ENCODE measurements at regions not wholly inside any gene's neighbourhood (a gene's known extent, or its start where the extent isn't known, plus 50 kb on each side); places are given as distances from the start of the nearest gene placed in this dataset.

DNA sequence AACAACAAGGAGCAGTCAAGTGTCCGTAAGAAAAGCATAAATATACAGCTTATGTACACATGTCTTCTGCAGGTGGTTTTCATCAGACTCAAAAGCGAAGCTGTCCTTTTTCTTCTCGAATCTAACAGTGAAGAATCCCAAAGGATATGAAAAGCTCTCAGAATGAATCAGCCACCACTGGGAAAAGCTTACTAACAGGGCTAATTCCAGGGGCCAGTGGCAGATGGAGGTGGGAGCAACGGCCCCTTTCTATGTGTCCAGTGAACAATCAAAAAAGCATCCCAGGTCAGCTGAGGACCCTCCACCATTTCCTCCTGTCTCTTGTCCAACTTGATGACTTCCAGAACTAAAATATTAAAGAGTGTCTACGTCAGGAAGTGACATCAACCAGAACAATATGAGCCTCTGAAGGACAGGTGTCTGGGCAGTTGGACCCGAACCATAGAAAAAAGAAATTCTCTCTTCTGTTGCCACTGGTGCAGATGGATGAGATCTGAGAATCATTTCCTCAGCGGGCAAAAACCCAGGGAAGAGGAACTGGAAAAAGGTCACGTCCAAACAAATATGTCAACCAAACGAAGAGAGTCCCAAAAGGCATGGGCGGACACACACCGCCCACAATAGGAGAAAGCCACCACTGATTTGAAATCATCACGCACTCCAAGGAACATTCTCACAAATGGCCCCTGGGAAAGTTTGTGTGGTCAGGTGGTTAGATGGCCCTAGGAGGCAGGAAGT, 70.4 kb upstream of the TIAM1 start:
- ATAC-seq (ENCODE audit: insufficient number of reproducible peaks, low FRiP score, low read depth) (no peak), DNase-seq (ENCODE audit: low spot score) (no peak)
- Histone ChIP-seq H3K4me1 (ENCODE audit: control insufficient read depth in 1 of 2, low read depth in 2 of 2) (no peaks in the 10 kb centered on the region), H3K4me3 (no peak overlapping the region), H3K36me3 (no peaks in the 10 kb centered on the region), H3K27me3 (replicated peaks; ENCODE audit: insufficient read depth) (no peaks in the 10 kb centered on the region), H3K27ac (no peak overlapping the region), H3K9me3 (no peaks in the 10 kb centered on the region)
- no peak for TF ChIP-seq CTCF (IDR thresholded peaks at IDR 0.05)

DNA sequence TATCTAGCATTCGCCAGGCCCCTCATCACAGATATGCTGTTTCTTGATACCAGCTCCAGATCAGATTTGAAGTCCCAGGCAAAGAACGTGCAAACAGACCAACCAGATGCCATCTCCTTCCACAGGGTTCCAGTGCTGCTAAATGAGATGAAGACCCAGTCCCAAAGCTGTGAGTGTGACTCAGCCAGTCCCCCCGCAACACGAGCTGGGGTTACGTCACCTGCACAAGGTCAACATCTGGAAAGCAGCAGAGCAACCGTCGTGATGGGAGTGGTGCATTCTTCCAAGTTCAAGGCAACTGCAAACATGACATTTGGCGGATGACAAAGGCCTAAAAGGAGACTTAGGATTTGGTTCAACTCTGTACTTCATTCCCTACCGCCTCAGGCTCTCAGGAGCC, 69.6 kb upstream of the TIAM1 start:
- no peaks in the 10 kb centered on the region for H3K36me3 ChIP-seq
- no peak for DNase-seq (ENCODE audit: low spot score)
- H3K9me3 ChIP-seq = no peaks in the 10 kb centered on the region
- no peaks in the 10 kb centered on the region for H3K4me1 ChIP-seq (ENCODE audit: control insufficient read depth in 1 of 2, low read depth in 2 of 2)
- no peak overlapping the region for H3K4me3 ChIP-seq
- ATAC-seq (ENCODE audit: insufficient number of reproducible peaks, low FRiP score, low read depth) = no peak
- no peak for TF ChIP-seq CTCF (IDR thresholded peaks at IDR 0.05)
- no peaks in the 10 kb centered on the region for H3K27me3 ChIP-seq (replicated peaks; ENCODE audit: insufficient read depth)
- H3K27ac ChIP-seq = no peak overlapping the region

- Histone ChIP-seq H3K9me3 (no peaks in the 10 kb centered on the region), H3K4me3 (no peak overlapping the region), H3K36me3 (no peaks in the 10 kb centered on the region), H3K27ac (no peak overlapping the region), H3K4me1 (ENCODE audit: control insufficient read depth in 1 of 2, low read depth in 2 of 2) (no peaks in the 10 kb centered on the region), H3K27me3 (replicated peaks; ENCODE audit: insufficient read depth) (no peaks in the 10 kb centered on the region)
- no peak for ATAC-seq (ENCODE audit: insufficient number of reproducible peaks, low FRiP score, low read depth)
- TF ChIP-seq CTCF (IDR thresholded peaks at IDR 0.05) = no peak
- no peak for DNase-seq (ENCODE audit: low spot score)
These were observed 66.6 kb upstream of the TIAM1 start for GRCh38 chr21:31410499-31411131.

DNA sequence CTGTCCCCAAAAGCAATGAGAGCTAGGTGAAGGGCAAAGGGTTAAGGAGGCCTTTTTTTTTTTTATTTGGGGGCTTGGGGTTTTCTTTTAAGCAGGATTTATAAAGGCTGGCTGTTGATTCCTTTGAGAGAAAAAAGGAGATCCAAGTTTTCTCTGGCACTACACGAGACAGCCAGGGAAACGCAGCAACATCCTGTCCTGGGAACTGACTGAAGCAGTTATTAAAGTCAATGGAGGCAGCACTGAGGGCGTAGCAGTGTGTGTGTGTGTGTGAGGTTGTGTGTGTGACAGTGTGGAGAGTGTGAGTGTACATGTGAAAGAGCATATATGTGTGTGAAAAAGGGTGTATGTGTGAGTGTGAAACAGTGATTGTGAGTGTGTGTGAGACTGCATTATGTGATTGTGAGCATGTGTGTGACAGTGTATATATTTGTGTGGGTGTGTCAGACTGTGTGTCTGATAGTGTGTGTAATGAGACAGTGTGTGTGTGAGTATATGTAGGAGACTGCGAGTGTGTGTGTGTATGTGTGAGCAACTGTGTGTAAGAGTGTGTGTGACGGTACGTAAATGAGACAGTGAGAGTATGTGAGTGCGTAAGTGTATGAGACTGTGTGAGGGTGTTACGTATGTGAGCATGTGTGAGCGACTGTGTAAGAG, 65.9 kb upstream of the TIAM1 start:
- H3K9me3 ChIP-seq = no peaks in the 10 kb centered on the region
- no peak overlapping the region for H3K27ac ChIP-seq
- no peaks in the 10 kb centered on the region for H3K4me1 ChIP-seq (ENCODE audit: control insufficient read depth in 1 of 2, low read depth in 2 of 2)
- TF ChIP-seq CTCF (IDR thresholded peaks at IDR 0.05) = no peak
- H3K27me3 ChIP-seq (replicated peaks; ENCODE audit: insufficient read depth) = no peaks in the 10 kb centered on the region
- ATAC-seq (ENCODE audit: insufficient number of reproducible peaks, low FRiP score, low read depth) (no peak), DNase-seq (ENCODE audit: low spot score) (no peak)
- no peaks in the 10 kb centered on the region for H3K36me3 ChIP-seq
- H3K4me3 ChIP-seq = no peak overlapping the region

DNA sequence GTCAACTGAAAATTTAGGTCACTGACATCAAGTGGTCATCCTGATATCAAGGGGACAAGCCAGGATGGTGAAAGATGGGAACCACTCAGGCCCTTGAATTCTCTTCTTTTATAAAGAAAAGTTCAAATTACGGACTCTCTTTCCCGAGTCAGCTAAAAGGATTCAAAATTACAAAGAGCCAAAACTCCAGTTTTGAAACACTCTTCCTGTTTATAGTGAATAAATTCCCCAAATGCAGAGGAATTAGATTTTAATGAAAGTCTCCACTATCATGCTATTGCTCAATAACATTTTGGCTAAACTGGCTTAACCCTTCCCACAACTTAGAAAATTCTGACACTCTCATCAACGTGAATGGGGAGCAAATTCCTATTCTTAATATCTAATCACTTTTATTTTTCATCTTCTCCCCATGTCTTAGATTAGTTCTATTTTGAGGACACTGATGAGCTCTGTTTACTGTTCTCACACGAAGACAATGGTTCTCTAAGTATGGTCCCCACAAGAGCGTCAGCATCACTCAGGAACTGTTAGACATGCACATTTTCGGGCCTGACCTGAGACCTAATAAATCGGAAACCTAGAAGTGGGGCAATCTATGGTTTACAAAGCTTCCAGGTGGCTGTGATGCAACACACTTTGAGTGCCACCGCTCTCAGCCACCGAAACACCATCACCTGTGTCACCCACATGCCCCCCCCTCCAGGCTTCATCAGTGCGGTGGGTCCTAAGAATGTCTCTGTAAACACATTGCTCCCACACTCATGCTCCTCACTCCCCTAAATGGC, 64.4 kb upstream of the TIAM1 start:
- H3K27me3 ChIP-seq (replicated peaks; ENCODE audit: insufficient read depth) = no peaks in the 10 kb centered on the region
- H3K4me3 ChIP-seq = no peak overlapping the region
- DNase-seq (ENCODE audit: low spot score) (no peak), ATAC-seq (ENCODE audit: insufficient number of reproducible peaks, low FRiP score, low read depth) (no peak)
- H3K4me1 ChIP-seq (ENCODE audit: control insufficient read depth in 1 of 2, low read depth in 2 of 2) = no peaks in the 10 kb centered on the region
- no peak overlapping the region for H3K27ac ChIP-seq
- H3K9me3 ChIP-seq = no peaks in the 10 kb centered on the region
- TF ChIP-seq CTCF (IDR thresholded peaks at IDR 0.05) = no peak
- H3K36me3 ChIP-seq = no peaks in the 10 kb centered on the region

All from thoracic aorta (tissue), 2 donors.